ENCODE measurements at regions not wholly inside any gene's neighbourhood (a gene's known extent, or its start where the extent isn't known, plus 50 kb on each side); places are given as distances from the start of the nearest gene placed in this dataset.

DNA sequence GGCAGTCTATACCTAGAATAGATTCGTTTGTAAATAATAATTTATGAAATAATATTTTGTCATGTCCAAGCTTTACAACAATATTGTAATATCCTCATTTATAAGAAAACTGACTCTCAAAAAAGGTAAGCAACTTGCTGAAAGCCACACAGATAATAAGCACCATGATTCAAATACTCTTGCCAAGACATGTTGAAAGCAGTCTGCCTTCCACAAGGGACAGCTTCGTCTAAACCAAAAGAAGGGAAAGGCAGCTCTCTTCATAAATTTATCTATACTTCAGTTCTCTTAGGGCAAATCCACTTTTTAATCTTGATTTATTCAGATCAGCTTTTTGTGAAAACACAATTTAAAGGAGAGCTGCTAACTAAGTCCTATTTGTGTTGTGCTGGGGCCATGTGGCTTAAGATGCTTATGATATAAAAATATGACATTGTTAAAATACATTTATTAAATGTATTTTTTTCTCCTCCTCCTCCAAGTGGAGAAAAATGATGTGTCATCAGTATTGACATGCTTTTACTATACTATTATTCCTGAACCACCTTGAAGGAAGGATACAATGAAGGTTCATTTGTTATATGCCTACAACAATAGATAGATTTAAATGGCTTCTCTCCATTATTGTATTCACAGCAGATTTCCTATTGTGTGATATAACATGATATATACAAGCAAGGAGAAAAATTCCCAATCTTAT, 737.0 kb downstream of the HDGFL1 start:
- no peak for DNase-seq (ENCODE audit: low spot score)

DNA sequence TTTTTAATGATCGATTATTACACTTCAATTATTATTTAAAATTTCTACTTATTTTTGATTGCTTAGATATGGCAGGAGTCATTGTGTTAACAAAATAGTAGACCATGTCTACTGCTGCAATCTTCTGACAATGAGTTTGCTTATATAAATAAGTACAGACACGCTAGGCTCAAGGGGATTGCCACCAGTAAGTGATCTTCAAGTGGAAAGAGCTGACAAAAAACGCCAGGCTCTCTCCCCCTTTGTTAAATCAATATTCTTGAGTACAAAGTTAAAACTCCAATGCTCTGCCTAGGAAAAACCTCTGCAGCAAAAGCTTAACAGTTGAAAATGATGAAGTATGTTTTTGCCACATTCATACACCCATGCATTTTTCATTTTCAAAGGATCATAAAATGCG, 738.1 kb downstream of the HDGFL1 start:
- no peak for DNase-seq (ENCODE audit: low spot score)

DNA sequence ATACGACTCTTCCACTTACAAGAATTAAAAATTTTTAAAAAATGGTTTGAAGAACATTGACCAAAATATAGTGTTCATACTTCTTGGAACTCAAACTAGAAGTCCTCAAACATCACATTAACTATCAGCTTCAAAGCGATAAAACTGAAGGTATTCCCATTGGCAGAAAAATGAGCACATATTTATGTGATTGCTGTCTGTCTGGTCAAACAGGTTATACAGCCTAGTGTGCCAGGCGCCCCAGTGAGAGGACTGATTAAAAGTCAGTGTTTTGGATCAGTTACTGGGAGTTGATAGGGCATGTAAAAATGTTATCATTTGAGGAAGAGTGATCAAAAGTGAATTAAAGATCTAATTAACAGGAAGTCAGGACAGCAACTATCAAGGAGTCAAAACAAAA, 738.8 kb downstream of the HDGFL1 start:
- no peak for DNase-seq (ENCODE audit: low spot score)

DNA sequence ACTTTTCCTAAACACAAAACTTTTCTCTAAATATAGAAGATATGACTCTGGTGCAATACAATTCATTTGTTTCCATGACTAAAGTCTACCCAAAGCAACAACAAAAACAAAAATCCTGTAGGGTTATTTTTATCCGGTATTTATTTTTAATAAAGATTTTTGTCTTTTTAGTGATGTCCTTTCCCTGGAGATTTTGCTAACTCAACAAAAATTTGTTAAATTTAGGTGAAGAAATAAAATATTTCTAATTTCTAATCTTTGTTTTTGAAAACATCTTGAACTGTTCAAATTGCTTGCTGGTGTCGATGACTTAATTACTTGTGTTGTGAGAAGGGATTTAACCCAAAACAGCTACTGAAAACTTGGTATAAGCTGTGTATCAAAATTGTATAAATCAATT, 741.8 kb downstream of the HDGFL1 start:
- no peak for DNase-seq (ENCODE audit: low spot score)

DNA sequence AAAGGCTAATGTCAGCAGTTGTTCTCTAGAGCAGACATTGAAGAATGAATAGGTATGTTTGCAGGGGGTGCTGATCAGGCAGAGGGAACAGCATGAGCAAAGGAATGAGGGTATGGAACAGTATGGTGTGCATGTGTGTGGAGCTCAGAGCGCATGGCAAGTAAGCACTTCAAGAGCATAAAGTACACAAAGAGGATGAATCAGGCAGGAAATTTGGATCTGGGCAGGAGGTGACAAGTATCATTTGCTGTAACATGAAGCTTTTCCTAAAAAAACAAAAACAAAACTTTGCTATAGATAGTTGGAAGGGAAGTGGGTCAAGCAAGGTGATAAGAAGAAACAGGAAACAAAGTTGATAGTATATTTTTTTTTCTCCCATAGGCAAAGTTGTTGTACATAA, 746.8 kb downstream of the HDGFL1 start:
- DNase-seq (ENCODE audit: low spot score): no peak

DNA sequence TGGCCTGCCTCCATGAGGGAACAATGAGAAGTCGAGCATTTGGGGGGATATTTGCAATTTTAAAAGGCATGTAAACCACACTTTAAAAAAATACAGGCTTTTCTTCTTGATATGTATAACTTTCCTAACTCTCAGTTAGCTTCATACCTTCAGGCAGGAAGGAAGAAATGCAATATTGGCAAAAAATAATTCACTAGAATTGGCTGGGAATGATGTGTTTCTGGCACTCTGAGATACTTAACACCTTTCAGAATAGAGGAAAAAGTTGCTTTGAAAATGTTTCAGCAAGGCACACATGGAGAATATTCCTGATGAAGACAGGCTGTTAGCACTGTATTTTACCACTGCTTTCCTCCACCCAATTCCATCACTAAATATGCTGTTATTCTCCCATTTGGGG, 747.6 kb downstream of the HDGFL1 start:
- DNase-seq (ENCODE audit: low spot score): no peak

DNA sequence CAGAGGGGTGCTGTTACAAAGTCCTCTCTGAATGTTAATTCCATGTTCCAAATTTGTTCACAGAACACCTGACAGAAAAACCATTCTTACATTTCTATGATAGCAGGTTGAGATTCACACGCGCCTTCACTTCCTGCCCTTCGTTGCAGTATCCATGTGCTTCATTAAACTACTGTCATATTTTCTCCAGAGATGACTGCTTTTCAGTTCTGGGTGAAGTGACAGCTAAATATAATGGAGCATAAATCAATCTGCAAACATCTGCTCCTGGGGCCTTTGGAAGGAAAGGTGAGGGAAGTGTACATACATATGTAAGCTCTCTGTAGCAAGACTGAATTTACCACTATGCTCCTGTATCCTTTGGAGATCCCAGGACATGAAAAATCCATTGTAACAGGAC, 750.2 kb downstream of the HDGFL1 start:
- no peak for DNase-seq (ENCODE audit: low spot score)

DNA sequence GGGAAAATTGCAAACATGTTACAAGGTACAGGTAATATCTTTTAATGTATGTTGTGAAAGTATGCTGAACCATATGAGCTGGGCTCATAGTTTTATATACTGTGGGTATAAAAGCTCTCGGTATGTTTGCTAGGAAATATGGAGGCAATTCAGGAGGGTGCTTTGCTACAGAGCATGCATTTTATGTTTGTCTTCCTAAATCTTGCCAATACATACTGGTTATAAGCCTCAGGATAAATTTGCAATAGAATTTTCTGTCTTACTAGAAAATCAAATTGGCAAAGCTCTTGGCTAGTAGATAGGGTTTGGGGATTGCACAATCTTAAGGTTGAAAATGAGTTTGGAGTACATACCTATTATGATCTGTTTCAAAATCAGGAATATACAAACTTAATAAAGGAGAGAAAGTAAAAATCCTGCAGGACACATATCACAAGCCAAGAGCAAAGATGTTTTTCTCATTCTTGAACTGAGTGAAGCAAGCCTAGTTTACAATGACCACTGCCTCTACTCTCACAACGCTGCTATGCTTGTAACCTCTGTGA, 751.2 kb downstream of the HDGFL1 start:
- DNase-seq (ENCODE audit: low spot score): no peak

DNA sequence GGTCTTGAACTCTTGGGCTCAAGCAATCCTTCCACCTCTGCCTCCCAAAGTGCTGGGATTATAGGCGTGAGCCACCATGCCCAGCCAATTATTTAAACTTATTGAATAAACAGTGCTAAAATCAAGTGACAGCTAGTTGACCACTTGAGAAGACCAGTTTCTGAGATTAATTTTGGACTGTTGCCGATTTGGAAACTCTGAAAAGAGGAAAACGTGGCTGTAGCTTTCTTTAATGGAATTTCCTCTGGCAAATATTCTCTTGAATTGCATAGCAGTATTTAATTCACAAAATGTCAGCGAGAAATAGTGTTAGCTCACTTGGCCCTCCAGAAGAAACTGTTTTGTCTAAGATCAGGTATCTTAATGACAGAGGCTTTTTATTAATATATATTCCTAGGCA, 754.5 kb downstream of the HDGFL1 start:
- no peak for DNase-seq (ENCODE audit: low spot score)

DNA sequence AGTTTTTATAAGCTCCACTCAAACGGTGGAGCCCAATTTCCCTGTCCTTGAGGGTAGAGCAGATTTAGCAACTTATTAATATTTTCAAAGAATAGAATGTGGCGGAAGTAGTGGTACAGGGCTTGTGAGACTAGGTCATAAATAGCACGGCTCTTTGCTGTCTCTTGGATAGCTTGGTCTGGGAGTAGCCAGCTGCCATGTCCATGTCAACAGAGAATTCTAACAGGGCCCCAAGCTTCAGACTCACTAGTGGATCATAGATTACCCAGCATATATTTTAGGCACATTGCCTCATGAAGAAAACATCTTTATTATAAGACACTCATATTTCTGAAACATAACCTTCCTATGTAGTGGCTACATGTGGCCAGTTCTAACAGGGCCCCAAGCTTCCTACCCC, 755.7 kb downstream of the HDGFL1 start:
- no peak for DNase-seq (ENCODE audit: low spot score)

DNA sequence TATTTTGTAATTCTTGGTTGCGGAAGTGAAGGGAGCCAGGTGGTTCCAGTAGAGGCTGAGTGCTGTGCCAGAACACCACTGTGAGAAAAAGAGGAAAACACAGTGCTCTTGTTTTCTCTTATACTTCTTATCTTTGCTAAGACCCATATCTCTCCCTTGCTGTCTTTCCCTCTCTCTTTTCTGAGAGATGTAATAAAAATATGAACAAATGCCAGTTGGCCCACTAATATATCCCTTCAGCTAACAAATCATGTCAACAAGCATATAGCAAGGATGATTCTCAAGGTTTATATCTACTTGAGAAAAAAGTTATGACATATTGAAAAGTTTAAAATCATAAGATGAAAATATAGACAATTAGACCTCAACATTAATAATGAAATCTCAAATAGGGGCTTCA, 758.3 kb downstream of the HDGFL1 start:
- no peak for DNase-seq (ENCODE audit: low spot score)

DNA sequence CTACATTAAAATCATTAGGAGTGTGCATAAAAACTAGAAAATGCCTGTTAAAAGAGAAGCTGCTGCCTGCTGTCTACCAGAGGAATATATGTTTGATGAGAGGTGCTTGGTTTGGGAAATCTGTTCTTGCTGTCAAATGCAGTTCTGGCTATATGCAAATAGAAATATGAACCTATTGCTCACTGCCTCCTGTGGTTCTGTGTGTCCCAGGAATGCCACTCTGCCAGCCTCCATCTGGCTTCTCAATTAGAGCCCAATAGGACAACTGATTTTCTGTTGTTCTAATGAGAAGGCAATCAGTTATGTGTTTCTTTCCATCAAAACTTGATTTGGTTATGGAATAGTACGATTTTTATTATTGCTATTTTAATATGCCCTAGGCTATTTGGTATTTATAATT, 759.7 kb downstream of the HDGFL1 start:
- no peak for DNase-seq (ENCODE audit: low spot score)

DNA sequence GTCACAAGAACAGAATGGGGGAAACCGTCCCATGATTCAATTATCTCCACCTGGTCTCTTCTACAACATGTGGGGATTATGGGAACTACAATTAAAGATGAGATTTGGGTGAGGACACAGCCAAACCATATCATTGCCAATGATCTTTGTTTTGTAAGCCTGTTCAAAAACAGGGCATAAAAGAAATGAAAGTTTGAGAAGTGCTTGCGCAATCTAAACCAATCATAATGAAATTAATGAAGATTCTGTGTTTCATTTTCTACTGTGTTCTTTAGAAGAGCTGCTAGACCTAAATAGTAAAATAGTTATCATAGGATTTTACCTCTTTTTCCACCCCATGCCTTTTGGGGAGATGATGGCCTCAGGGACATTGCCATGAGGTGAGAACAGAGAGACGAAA, 761.3 kb downstream of the HDGFL1 start:
- no peak for DNase-seq (ENCODE audit: low spot score)

DNA sequence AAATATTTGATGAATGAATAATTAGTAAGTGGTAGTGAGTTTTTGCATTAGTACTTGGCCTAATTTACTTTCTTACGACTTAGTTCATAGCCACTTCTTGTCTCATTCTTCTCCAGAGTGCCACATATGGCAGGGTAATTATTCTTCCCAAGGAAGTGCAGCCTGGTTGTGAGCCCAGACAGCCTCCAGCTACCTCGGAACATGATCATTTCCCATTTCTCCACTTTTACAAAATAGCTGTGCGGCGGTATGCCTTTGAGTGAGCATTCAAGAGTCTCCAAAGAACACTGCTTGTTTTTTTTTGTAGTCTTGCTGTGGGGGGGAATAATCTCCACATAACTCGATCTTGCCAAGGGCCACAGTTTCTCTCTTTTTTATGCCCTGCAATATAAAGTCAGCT, 765.0 kb downstream of the HDGFL1 start:
- DNase-seq (ENCODE audit: low spot score): no peak

DNA sequence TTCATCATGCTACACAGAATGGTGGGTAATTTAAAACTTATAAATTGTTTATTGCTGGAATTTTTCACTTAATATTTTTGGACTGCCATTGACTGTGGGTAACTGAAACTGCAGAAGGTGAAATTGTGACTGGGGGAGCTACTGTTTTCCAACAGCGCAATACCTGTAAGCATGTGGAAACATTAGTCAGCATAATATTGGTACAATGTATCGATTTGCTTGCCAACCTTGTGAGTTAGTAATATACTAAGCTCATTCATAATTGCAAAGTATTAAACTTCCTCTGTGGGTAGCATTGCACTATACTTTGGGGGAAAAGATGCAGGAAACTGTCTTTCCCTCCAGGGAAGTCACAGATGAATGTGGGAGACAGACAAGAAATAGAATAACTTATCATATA, 766.5 kb downstream of the HDGFL1 start:
- DNase-seq (ENCODE audit: low spot score): no peak

DNA sequence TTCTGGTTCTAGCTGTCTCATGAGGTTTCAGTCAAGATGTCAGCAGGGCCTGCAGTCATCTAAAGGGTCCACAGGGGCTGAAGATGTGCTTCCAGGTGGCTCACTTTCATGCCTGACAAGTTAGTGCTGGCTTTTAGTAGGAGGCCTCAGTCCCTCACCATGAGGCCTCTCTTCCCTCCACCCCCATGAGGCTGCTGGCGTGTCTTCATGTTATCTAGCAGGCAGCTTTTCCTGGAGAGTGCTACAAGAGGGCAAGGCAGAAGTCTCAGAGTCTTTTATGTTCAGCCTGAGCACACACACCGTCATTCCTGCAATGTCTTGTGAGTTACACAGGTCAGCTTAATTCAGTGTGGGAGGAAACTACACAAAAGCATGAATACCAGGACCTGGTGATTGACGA, 769.9 kb downstream of the HDGFL1 start:
- no peak for DNase-seq (ENCODE audit: low spot score)

DNA sequence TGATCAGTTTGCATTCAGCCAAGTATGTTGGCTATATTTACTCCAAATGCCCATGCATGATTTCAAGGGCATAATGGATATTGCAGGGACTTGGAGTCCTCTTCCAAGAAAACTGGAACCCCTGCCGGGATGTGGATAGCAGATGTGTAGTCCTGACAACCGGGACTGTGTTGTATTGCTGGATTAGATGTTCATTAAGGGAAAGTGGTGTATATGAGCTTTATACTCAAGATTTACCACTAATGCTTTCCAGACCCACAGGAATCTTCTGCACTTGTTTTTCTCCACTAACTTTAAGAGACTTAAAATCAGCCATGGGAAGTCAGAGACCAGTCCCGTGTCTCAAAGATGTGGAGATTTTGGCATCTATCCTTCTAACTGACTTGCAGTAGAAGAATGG, 770.9 kb downstream of the HDGFL1 start:
- DNase-seq (ENCODE audit: low spot score): no peak

DNA sequence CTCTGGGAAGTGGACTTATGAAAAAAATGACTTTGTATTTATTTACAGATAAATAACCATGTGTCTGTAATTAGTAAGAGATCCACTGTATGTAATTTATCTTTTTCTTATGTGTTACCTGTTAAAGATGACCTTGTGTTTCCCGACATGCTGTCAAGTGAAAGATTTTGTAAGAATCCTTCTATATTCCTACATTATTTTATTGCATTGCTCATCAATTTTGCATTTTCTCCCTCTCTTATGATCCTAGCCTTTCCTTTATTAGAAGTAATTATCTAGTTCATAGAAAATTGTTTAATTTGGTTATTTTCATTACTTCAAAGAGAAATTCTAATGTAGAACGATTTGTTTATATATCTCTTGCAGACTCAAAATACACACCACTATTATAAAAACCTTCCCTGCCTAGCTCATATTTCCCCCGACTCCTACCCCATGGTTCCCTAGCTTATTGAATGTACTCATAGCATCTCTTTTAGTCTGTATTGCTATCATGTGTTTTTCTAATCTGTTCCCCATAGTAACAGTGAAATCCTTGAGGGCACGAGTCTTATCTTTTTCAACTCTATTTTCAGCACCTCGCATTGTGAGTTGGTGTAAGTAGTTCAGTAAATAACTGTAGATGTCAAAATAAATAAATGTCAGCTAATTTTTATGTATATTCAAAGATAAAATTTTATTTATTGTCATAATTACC, 774.4 kb downstream of the HDGFL1 start:
- no peak for DNase-seq (ENCODE audit: low spot score)

DNA sequence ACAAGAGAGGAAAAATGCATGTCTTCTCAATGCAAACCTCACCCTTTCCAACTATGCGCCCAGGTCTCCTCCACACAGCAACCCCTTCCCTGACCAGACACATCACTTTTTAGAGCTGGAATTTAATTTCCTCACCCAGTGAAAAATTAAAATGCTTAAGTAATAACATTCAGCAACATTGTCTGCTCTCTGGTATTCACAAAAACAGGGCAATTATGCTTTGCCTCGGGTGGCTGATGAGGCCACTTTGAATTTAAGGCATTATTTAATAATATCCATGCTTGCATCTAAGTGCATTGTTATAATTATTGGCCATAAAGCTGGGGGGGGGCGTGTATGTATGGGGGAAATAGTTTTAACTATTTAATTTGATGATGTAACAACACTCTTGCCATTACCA, 777.8 kb upstream of the NRSN1 start:
- DNase-seq (ENCODE audit: low spot score): no peak

DNA sequence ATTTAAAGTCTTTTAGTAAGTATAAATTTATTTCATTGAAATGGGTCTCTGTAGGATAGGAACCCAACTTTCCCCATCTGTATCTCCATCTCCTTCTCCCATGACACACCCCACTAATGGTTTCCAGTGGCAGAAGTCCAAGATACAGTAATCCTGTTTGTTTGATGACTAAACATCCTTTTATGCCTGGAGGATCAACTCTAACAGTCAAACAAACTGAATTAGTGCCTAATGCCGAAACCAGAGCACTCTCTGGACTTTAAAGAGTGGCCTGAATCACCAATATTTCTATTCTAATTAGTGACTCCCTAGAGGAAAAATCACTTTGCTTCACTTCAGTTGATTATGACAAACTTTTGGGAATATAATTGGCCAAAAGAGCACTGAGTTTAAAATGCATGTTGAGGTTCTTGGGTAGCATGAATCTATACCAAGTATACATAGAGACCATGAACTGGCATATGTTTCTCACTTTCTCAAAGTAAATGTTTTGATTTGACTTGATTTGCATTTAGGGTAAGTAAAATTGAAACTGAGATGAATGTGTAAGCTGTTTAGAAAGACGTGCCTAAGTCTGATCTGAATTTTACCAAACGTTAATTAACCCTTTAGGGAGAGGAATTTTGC, 776.4 kb upstream of the NRSN1 start:
- peak; percentile 18 for DNase-seq (ENCODE audit: low spot score)

DNA sequence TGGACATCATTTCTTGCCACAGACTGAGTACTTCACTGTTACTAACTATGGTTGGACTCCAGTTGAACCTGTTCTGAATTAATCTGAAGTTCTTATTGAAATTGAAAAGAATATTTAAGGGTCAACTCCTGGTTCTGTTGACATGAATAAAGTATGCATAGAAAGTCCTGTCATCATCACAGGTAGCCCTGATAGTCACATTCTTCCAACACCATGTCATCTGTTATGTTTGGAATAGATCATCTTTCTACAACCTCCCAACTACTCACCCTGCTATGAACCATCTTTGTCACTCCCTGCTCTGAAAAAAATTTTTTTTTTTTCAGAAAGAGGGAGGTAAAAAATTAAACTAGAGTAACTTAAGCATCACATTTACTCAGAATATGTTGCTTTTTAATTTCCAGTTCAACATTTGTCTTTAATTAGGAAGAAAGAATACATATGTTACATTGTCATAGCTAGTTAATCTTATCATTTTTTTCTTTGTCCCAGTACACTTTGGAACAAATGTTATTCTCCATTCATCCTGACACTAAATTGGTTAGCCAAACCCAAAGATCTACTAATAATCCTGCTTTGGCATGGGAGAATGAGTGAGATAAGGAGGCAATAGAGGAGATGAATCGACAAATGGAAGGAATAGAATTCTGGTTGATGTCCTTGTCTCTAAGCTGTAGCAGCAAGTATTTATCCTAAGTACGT, 775.1 kb upstream of the NRSN1 start:
- no peak for DNase-seq (ENCODE audit: low spot score)

DNA sequence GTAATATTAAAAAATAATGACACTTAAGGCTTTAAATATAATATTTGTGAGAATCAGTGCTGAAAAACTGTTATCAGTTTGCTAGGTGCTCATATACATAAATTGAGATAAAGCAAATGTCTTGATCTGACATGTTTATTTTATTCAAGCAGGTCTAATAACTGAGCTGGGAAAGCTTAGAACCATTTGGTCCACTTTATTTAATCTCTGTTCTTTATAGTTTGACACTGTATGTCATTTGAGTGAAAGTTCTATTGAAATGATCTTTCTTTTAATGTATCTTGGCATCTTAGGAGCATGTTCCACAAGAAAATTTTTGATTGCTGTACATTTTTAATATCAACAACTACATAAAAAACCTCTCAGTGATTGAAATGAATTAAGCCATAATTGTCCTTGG, 772.0 kb upstream of the NRSN1 start:
- no peak for DNase-seq (ENCODE audit: low spot score)

Data from LoVo (cell line).